Ishikawa (cell line): ENCODE measurements at regions not wholly inside any gene's neighbourhood (a gene's known extent, or its start where the extent isn't known, plus 50 kb on each side); places are given as distances from the start of the nearest gene placed in this dataset.

Source experiments
- CEBPB ChIP-seq: IDR thresholded peaks from 2 replicates; pipeline ENCODE4 v1.6.1; 2012
- CREB1 ChIP-seq: IDR thresholded peaks from 2 replicates; pipeline ENCODE4 v1.6.1; 2012; ENCODE audit warnings: low read depth
- EGR1 ChIP-seq: IDR thresholded peaks from 2 replicates; pipeline ENCODE4 v1.6.1; 2012
- EP300 ChIP-seq: IDR thresholded peaks from 2 replicates; pipeline ENCODE4 v1.6.1; 2012; ENCODE audit warnings: borderline replicate concordance
- FOXM1 ChIP-seq: IDR thresholded peaks from 2 replicates; pipeline ENCODE4 v1.6.1; 2012; ENCODE audit warnings: low read depth, borderline replicate concordance
- MAX ChIP-seq: IDR thresholded peaks from 2 replicates; pipeline ENCODE4 v1.6.1; 2012
- NFIC ChIP-seq: IDR thresholded peaks from 2 replicates; pipeline ENCODE4 v1.6.1; 2012
- RAD21 ChIP-seq: IDR thresholded peaks from 2 replicates; pipeline ENCODE4 v1.6.1; 2012; ENCODE audit warnings: low read depth
- REST ChIP-seq: IDR thresholded peaks from 2 replicates; pipeline ENCODE4 v1.6.1; 2012; ENCODE audit warnings: low read depth, mild to moderate bottlenecking
- TAF1 ChIP-seq: IDR thresholded peaks from 2 replicates; pipeline ENCODE4 v1.6.1; 2012; ENCODE audit warnings: low read depth, mild to moderate bottlenecking
- TCF12 ChIP-seq: IDR thresholded peaks from 2 replicates; pipeline ENCODE4 v1.6.1; 2012; ENCODE audit warnings: low read depth
- TEAD4 ChIP-seq: IDR thresholded peaks from 2 replicates; pipeline ENCODE4 v1.6.1; 2012
- USF1 ChIP-seq: IDR thresholded peaks from 2 replicates; pipeline ENCODE4 v1.6.1; 2012
- YY1 ChIP-seq: IDR thresholded peaks from 2 replicates; pipeline ENCODE4 v1.6.1; 2012; ENCODE audit warnings: low read depth
- ZBTB7A ChIP-seq: IDR thresholded peaks from 2 replicates; pipeline ENCODE4 v1.6.1; 2012; ENCODE audit warnings: low read depth

DNA sequence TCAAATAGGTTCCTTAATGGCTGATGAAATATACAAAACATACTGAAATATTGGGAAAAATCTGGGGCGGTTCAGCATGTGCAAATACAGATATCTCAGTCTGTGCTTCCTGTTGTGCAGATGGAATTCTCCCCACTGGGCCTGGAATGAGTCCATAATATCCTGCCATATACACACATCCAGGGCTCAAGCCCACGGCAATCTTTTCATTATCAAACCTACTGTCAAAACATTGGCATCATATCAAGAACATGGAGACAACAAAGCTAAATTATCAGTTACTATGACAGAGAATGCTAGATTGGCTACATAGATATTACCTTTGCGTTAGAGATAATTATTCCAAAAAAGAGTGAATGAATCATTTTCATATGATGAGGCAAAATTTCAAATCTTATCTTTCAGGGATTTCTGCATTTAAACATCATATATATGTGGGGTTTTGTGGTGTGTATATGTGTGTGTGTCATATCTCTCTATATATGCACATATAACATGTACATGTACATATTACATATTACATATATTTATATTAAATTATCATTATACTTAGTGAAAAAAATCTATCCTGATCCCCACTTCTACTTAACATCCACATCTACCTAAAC, 713.3 kb downstream of the GBE1 start:
- TF ChIP-seq YY1 (no peak), FOXM1 (no peak), REST (no peak), RAD21 (no peak), TEAD4 (no peak), USF1 (no peak), EP300 (no peak), MAX (no peak), CREB1 (no peak), EGR1 (no peak), CEBPB (no peak), ZBTB7A (no peak), TCF12 (no peak), NFIC (no peak), TAF1 (no peak)

DNA sequence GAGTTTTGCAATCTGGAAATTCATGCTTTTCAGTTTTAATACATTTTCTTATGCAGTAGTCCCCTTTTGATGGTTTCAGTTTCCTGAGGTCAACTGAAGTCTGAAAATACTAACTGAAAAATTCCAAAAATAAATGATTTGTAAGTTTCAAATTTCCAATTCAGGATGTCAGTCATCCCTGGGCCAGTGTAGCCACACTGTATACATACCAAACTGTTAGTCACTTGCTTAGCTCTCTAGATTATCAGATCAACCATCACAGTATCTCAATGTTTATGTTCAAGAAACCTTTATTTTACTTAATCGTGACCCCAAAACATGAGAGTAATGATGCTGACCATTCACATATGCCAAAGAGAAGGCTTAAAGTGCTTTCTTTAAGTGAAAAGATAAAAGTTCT, 715.5 kb downstream of the GBE1 start:
- TF ChIP-seq RAD21, result no peak
- no peak for TF ChIP-seq ZBTB7A
- TF ChIP-seq USF1, result no peak
- no peak for TF ChIP-seq NFIC
- no peak for TF ChIP-seq TCF12
- TF ChIP-seq TEAD4, result no peak
- TF ChIP-seq EP300, result no peak
- TF ChIP-seq REST, result no peak
- no peak for TF ChIP-seq TAF1
- no peak for TF ChIP-seq FOXM1

GRCh38 chr3:81045246-81045645, 716.2 kb downstream of the GBE1 start:
- TF ChIP-seq RAD21 (no peak), REST (no peak), EP300 (no peak), FOXM1 (no peak), CREB1 (no peak), MAX (no peak), ZBTB7A (no peak), TAF1 (no peak), TCF12 (no peak), YY1 (no peak), NFIC (no peak)

GRCh38 chr3:81043660-81044199, 717.7 kb downstream of the GBE1 start:
- TF ChIP-seq REST (no peak), USF1 (no peak), TCF12 (no peak), RAD21 (no peak), MAX (no peak), CREB1 (no peak), YY1 (no peak), ZBTB7A (no peak), NFIC (no peak), EP300 (no peak), CEBPB (no peak)
